OCI-LY3 (cell line): ENCODE measurements at regions not wholly inside any gene's neighbourhood (a gene's known extent, or its start where the extent isn't known, plus 50 kb on each side); places are given as distances from the start of the nearest gene placed in this dataset.

Source experiments
- H2AFZ ChIP-seq: fragments of 200-600, 300-600 bp; shearing (Covaris generic); 2 replicates; pipeline ENCODE4 v1.6.0; 2014; ENCODE audit warnings: antibody characterized with exemption, low read depth, low read length
- H3K27ac ChIP-seq: fragments of 200-600, 300-600 bp; sonication (generic); 2 replicates; pipeline ENCODE4 v1.5.1; 2014; ENCODE audit warnings: mild to moderate bottlenecking, low read length, moderate library complexity, mixed read lengths
- H3K27me3 ChIP-seq: fragments of 200-600, 300-600 bp; sonication (generic); 2 replicates; pipeline ENCODE4 v1.6.1; 2014; ENCODE audit warnings: low read depth, low read length, mixed read lengths
- H3K36me3 ChIP-seq: fragments of 200-600, 300-600 bp; sonication (generic); replicated peaks from 2 replicates; pipeline ENCODE3; 2014; ENCODE audit warnings: low read depth, low read length, mixed read lengths
- H3K4me1 ChIP-seq: fragments of 300-600, 200-600 bp; sonication (generic); 2 replicates; pipeline ENCODE4 v1.6.1; 2014; ENCODE audit warnings: low read length, mixed read lengths
- H3K4me2 ChIP-seq: fragments of 200-600, 300-600 bp; sonication (generic); 2 replicates; pipeline ENCODE4 v1.6.1; 2014; ENCODE audit warnings: low read length, mixed read lengths
- H3K4me3 ChIP-seq: fragments of 300-600, 200-600 bp; sonication (generic); 2 replicates; pipeline ENCODE4 v1.5.1; 2014; ENCODE audit warnings: antibody characterized with exemption, mild to moderate bottlenecking, low read length, moderate library complexity
- H3K79me2 ChIP-seq: fragments of 300-600, 200-600 bp; shearing (Covaris generic); 2 replicates; pipeline ENCODE4 v1.6.1; 2014; ENCODE audit warnings: mild to moderate bottlenecking, low read length, mixed read lengths
- H3K9ac ChIP-seq: fragments of 300-600, 200-600 bp; shearing (Covaris generic); 2 replicates; pipeline ENCODE4 v1.6.0; 2014; ENCODE audit warnings: mild to moderate bottlenecking, low read length, moderate library complexity
- H3K9me3 ChIP-seq: fragments of 200-600, 300-600 bp; shearing (Covaris generic); 2 replicates; pipeline ENCODE4 v1.6.1; 2014; ENCODE audit warnings: low read length, mixed read lengths; ENCODE audit not compliant: insufficient read depth
- H4K20me1 ChIP-seq: fragments of 200-600, 300-600 bp; sonication (generic); 2 replicates; pipeline ENCODE4 v1.6.1; 2016; ENCODE audit warnings: low read length, mixed read lengths; ENCODE audit not compliant: insufficient read depth
- CTCF ChIP-seq: fragments of 200-600, 300-600 bp; sonication (generic); IDR thresholded peaks from 2 replicates; pipeline ENCODE4 v1.5.1; 2014; ENCODE audit warnings: antibody characterized with exemption, low read length, low read depth
- EZH2phosphoT487 ChIP-seq: fragments of 200-600 bp; shearing (Covaris generic); IDR thresholded peaks from 2 replicates; pipeline ENCODE4 v1.6.1; 2018; ENCODE audit warnings: antibody characterized with exemption, mixed run types, low read depth

- H3K27ac ChIP-seq: no peak overlapping the region
- H3K4me3 ChIP-seq: no peak overlapping the region
- H2AFZ ChIP-seq: no peak overlapping the region
- H3K4me1 ChIP-seq: 0 out of 2 replicates have a peak, but pooled peaks cover 3% of the 10 kb centered on the region
- no peaks in the 10 kb centered on the region for H4K20me1 ChIP-seq
- no peak for TF ChIP-seq EZH2phosphoT487
- TF ChIP-seq CTCF: no peak
- no peaks in the 10 kb centered on the region; the same call in 1 of the 2 replicates for H3K9me3 ChIP-seq
- no peak overlapping the region for H3K9ac ChIP-seq
- H3K4me2 ChIP-seq: no peak overlapping the region
- H3K27me3 ChIP-seq: no peaks in the 10 kb centered on the region
- H3K36me3 ChIP-seq: no peaks in the 10 kb centered on the region
- H3K79me2 ChIP-seq: no peaks in the 10 kb centered on the region
Measured at GRCh38 chr2:138430181-138430580, 71.4 kb upstream of the SPOPL start.

- H3K4me3 ChIP-seq: no peak overlapping the region
- H3K36me3 ChIP-seq: no peaks in the 10 kb centered on the region
- H3K27me3 ChIP-seq: no peaks in the 10 kb centered on the region
- no peaks in the 10 kb centered on the region for H4K20me1 ChIP-seq
- H2AFZ ChIP-seq: no peak overlapping the region
- H3K9me3 ChIP-seq: no peaks in the 10 kb centered on the region
- H3K79me2 ChIP-seq: no peaks in the 10 kb centered on the region
- no peak overlapping the region for H3K9ac ChIP-seq
- H3K27ac ChIP-seq: no peak overlapping the region
- TF ChIP-seq CTCF (no peak), EZH2phosphoT487 (no peak)
- H3K4me1 ChIP-seq: 0 out of 2 replicates have a peak, but pooled peaks cover 3% of the 10 kb centered on the region
- no peak overlapping the region for H3K4me2 ChIP-seq
Measured at GRCh38 chr2:138432971-138433370, 68.6 kb upstream of the SPOPL start.

GRCh38 chr2:138433995-138434951 is 67.3 kb upstream of the SPOPL start:
- 0 out of 2 replicates have a peak, but pooled peaks cover 3% of the 10 kb centered on the region for H3K4me1 ChIP-seq
- H3K9me3 ChIP-seq: no peaks in the 10 kb centered on the region
- no peak overlapping the region for H3K9ac ChIP-seq
- H4K20me1 ChIP-seq: no peaks in the 10 kb centered on the region
- H3K27me3 ChIP-seq: no peaks in the 10 kb centered on the region
- H3K4me2 ChIP-seq: no peak overlapping the region
- H2AFZ ChIP-seq: no peak overlapping the region
- no peaks in the 10 kb centered on the region for H3K79me2 ChIP-seq
- TF ChIP-seq EZH2phosphoT487 (no peak), CTCF (no peak)
- no peaks in the 10 kb centered on the region for H3K36me3 ChIP-seq
- no peak overlapping the region for H3K4me3 ChIP-seq
- no peak overlapping the region for H3K27ac ChIP-seq

- no peak overlapping the region for H2AFZ ChIP-seq
- no peaks in the 10 kb centered on the region for H3K9me3 ChIP-seq
- no peak for TF ChIP-seq EZH2phosphoT487
- no peak overlapping the region for H3K27ac ChIP-seq
- H3K4me3 ChIP-seq: no peak overlapping the region
- no peak overlapping the region for H3K9ac ChIP-seq
- no peaks in the 10 kb centered on the region for H4K20me1 ChIP-seq
- no peaks in the 10 kb centered on the region for H3K79me2 ChIP-seq
- no peaks in the 10 kb centered on the region for H3K27me3 ChIP-seq
- no peaks in the 10 kb centered on the region for H3K36me3 ChIP-seq
- no peak overlapping the region for H3K4me2 ChIP-seq
- H3K4me1 ChIP-seq: no peaks in the 10 kb centered on the region
Measured at GRCh38 chr2:138435701-138436100, 65.9 kb upstream of the SPOPL start.
